Hematopoietic multipotent progenitor cell treated with erythropoietin and hydrocortisone succinate and interleukin-3 and kit ligand, for 8 days (in vitro differentiated cells): ENCODE measurements at regions not wholly inside any gene's neighbourhood (a gene's known extent, or its start where the extent isn't known, plus 50 kb on each side); places are given as distances from the start of the nearest gene placed in this dataset.
A peak's percentile ranks its signal among the peaks of the same experiment; 100 is the strongest.

Experiments used
- DNase-seq: peaks from one replicate; pipeline ENCODE4 v3.0.0-alpha.2; 2015

DNA sequence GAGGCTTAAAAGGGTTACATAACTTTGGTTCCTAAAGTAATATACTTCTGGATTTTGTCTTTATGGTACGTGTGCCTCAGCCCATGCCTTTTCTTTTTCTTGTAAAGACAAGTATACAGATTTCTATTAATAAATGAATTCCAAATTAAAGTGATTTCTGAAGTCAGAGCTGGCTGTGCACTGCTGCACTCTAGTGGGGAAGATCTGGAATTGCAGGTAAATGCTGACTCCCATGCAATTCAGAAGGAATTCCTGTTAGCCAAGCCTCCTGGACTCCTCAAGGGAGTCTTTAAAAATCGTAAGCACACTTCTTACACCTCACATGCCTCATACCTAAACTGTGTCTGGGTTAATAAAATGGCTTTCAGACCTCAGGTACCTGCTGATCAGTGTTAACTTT lies 118.4 kb upstream of the SLC7A1 start:
- DNase-seq = peak; percentile 26

DNA sequence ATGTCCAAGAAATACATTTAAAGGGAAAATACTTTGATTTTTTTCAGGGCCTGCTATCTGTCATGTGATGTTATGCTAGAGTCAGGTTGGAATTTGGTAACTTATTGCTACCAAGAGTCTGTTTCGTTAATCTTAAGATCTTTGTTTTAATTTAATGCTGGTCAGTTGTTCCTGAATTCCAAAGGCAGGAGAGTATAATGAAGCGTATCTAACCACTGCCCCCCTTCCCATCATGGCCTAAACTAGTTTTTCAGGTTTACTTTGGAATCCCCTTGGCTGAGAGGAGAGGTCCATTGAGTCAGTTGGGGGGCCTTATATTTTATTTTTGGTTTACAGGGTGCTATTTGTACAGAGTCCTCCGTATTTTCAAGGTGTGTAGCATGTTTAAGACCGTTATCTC lies 116.3 kb upstream of the SLC7A1 start:
- no peak for DNase-seq

DNA sequence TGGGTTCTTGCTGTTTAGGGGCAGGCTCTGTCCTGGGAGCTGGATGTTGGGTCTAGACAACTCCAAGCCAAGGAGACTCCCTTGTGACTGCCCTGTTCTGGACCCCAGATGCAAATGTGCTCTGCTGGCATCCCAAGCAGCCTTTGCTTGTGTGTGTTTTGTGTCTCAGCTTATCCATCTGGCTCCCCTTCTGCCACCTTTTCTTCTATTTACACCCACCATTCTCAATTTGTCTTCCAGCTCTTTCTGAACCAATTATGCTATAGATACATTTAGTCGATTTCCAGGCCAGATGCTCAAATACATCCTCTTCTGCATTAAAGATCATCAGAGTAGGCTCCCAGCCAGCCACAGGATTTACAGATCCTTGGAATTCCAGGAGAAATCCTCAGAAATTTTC lies 115.0 kb upstream of the SLC7A1 start:
- DNase-seq = no peak

DNA sequence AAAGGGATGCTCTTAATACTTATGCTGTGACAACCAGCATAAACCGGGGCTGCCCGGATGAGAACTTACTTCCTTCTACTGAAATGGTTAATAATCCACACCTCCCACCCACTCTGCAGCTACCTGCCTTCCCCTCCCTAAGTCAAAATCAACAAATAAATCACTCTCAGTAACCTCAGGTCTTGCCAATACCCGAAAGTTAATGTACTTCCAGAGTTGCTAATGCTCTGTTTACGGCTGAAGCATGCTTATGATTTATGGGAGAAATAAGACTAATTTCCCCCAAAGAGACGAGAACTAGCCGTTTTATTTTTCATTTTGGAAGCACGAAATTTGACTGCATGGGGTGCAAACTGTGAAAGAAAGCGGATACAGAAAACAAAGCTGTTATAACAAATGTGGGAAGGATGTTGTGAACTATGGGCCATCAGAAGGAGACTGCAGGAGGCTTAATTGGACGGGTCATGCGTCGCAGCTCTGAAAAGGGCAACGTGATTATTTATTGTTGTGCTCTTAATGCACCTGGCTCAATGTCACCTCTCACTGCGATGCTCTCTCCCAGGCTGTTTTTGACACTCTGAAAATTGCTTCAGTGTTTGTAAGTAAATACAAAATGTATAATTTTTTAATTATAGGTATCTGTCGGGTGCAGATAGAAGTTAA lies 114.0 kb upstream of the SLC7A1 start:
- DNase-seq = no peak

DNA sequence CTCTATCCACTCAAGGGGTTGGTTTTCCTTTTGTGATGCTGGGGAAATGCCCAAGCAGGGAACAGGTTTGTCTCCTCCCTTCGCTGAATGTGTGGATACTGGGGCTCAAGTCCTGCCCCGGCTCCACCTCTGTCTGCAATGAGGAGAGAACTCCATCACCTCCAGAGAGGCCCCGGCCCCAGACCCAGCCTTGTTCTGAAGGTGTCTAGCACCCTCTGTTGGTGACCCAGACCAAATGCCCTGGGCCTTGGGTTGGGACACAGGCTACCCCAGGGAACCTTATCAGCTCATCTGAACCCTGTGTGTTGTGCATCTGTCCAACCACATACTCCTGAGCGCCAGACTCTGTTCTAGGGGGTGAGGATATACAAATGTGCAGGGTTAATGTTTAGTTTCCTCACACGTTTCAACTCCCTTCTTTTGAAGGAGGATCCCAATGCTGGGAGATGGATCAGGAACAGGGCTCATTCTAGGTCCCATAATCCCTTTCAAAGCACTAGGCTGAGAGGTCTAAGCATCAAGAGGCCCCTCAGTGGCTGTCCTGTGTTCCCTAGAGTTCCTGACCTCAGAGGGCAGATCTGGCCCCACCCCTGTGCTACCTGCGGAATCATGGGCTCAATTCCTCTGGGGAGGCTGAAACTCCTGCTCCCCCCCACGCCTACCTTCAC lies 112.5 kb upstream of the SLC7A1 start:
- peak; percentile 71 for DNase-seq

DNA sequence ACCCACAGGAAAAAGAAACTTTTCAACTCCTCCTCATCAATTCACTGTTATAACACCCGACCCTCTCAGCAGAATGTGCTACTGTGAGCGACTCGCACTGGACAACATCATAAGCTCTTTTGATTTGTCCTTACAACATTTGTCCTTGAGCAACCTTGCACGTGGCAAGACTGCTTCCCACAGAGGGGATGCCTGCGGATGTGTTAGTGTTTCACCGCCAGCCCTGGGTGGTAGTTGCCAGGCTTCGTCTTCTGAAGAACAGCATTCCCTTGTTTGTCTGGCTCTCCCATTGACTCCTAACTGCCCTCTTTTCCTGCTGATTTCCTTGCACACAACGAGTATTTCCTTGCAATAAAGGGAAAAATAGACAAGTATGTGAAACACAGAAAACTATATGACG lies 111.4 kb upstream of the SLC7A1 start:
- DNase-seq = no peak

DNA sequence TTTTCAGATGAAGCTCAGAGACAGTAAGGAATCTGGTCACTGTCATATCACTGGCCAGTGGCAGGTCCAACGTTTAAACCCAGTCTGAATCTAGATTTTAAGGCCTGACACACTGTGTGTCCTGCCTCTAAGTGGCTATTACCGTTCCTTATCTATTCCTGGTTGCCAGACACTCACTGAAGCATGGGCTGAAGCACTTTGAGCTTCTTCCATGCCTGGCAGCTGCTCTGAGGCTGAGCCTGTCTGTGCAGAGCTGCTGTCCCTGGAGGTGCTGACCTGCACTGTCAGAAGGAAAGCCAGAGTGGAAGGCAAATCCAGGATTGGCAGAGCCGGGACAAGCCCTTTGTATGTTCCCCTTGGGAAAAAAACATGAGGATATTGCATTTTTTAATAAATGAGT lies 109.2 kb upstream of the SLC7A1 start:
- no peak for DNase-seq

DNA sequence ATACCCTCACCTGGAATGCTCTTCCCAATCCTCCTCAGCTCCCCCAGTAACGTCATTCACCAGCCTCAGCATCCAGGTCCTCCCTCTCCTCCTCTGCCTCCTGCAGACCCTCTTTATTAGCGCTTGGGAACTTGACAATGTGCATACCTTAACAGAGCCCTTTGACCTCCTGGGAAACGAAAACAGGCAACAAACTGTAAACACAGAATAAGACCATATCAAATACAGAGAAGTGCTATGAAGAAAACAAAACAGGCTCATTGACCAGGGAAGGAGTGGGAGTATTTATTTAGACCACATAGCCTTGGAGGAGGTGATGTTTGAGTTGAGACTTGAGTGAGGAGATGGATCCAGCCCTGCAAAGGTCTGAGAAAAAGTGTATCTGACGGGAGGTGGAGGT lies 107.9 kb upstream of the SLC7A1 start:
- DNase-seq = no peak

DNA sequence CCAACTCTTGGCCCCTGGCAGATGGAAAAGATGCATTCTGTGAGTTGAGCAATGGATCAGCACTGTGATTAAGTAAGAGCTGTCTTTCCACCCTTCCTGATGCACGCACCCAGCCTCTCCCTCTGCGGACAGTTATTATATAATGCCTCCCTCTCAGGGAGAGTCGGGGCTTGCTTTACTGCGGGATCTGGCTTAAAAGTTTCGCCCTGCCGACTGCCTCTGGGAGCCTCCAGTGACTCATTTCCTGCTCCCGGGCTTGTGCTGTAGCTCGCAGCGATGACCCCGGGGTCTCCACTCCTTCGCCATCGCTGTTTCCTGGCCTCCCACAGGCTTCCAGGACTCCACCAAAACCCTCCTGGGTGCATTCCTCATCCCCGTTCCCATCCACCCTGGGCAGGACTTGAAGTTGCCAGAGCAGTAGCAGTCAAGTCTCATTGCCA lies 107.4 kb upstream of the SLC7A1 start:
- no peak for DNase-seq

DNA sequence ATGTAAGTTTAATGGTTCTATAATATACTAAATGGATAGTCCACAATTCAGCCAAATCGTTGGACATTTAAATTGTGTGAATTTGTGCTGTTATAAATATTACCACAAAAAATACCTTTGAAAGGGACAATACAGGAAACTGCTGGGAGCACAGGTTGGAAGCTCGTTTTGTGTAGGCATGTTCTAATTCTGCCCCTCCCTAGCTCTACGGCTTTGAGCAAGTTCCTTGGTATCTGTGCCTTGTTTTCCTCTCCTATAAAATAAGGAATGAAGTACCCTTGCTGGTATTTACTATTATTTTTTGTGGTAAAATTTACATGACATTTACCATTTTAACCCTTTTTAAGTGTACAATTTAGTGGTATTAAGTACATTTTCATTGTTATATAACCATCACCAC lies 102.6 kb upstream of the SLC7A1 start:
- DNase-seq = no peak

DNA sequence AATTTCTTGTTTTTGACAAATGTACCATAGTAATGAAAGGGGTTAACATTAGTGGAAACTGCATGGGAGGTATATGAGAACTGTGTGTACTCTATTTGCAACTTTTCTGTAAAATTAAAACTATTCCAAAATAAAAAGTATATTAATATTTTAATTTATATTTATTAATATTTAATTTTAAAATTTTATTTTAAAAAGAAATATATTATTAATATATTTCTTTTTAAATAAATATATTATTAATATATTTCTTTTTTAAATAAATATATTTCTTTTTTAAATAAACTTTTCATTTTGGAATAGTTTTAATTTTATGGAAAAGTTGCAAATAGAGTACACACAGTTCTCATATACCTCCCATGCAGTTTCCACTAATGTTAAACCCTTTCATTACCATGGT lies 101.1 kb upstream of the SLC7A1 start:
- DNase-seq = no peak

DNA sequence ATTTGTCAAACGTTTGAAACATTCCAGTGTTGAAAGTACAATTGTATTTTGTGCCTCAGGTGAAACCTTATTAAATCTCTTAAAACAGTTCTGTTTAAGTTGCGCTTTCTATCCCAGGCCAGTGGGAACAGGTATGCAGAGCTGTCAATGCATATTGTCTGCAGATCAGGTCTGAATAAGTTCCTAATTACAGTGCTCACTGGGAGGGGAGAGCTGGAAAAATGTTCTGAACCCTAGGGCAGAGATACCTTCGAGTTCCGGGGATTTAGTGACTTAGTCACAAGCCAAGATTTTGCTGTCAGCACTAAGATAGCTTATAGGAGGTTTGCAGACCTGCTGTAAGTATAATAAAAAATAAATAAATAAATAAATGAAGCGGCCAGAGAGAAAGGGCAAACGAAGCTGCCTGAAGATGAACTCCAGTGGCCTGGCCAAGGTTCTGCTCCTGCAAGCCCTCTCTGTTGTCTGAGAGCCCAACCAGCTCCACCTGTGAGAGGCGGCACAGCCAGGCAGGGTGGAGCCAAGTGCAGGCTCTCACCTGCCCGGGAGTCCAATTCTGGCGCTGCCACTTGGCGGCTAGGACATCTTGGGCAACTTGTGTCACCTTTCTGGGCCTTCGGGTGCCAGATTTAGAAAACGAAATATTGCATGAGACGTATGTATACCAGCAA lies 97.9 kb upstream of the SLC7A1 start:
- no peak for DNase-seq

DNA sequence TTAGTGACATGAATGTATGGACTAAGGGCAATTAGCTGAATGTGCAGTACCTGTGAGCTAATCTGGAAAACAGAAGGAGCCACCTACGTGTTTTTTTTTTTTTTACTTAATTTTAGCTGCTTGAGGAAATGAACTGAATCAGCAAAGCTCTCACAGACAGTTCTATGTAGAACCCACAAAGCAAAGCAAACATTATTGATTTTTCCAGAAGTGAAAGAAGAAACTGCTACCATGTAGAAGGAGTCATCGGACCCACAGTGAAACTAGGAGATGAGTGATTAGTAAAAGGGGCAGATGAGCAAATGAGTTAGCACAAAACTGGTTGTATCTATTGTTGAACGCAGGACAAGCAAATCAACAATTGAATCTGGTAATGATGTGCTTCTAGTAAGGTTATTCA lies 94.1 kb upstream of the SLC7A1 start:
- DNase-seq = no peak

DNA sequence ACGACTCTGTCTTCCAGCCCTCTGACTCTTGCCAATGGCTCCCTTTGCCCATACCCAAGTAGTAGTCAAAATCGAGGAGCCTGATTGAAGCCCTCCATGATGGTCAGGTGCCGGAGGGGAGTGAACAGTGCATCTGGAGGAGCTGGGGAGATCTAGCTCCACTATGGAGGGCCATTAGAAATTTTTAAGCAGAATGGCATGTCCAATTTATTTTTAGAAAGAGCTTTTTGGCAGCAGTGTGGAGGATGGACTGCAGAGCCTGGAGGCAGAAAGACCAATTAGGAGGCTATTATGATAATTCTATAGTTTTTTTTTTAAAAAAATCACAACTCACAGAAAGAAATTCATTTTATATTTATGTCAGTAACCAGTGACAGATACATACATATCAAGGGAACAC lies 92.7 kb upstream of the SLC7A1 start:
- DNase-seq = no peak

DNA sequence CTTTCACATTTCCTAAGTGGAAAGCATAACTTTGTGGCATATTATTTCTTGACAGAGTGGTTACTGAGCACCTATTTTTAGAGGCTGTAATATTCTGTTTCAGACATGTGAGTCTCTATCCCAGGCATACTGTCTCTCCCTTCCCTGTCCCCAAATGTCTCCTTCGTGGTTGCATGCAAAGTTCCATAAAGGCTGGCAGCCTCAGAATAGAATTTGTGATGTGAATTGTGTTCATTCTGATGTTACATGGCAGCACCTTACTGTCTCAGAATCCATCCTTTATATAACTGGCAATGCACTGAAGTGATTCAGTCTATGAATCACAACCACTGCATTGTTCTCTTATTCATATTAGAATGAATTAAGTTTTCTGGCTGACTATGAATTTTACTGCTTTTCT lies 89.0 kb upstream of the SLC7A1 start:
- DNase-seq = no peak

DNA sequence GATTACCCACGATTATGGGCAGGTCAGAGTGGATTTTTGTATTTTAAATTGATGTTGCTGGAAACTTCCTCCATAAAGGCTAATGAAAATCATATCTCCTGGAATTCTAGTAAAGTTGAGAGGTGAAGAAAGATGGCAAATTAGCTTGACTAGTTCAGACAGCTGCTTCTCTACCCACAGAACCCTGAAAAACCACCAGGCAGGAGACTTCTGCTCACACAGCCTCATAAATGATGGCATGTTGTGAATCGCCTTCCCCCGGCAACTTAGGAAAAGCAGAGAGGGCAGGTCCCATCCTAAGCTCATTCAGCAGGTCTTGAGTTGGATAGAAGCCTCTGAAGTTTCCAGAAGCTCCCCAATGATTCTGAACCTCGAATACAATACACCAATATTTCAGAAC lies 87.6 kb upstream of the SLC7A1 start:
- no peak for DNase-seq

DNA sequence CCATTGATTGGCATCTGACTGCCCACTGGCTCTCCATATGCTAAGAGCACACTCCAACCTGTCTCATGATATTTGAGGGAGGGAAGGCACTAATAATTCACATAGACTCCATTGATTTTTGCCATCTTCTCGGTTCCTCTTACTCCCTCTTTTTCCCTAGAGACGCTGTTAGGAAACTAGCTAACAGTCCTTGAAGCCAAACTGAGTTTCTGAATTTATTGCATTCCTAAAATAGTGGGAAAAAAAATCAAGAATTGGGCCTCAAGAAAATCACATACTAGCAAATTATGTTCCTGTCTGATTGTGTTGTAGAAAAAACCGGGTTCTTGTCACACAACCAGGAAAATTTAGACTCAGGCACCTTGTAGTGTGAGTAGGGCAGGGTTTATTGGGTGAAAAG lies 86.4 kb upstream of the SLC7A1 start:
- DNase-seq = no peak

DNA sequence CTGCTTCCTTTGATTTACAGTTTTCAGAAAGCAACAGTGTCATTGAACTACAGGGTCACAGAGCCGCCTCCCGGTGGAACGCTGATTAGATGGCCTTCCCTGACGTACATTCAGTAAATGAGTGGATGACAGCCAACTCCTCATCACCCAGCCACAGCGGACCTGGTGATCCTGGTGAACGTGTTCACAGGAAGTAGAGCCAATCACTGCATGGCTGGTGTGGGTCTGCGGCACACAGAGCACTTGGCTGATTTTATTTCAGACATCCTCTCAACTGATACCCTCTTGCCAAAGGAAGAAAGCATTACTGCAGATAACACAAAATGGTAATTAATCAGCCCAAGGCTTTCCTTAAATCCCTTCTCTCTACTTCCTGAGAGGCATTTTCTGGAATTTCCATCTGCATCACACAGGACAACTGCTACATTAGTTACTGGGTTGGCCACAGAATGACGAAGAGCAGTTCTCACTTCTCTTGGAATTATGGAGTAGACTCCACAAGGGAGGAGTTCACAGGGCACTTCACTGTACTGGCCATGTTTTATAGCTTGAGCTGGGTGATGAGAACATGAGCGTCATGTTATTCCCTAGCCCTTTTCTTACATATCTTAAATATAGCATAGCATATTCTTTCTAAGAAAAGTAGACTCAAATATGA lies 84.0 kb upstream of the SLC7A1 start:
- no peak for DNase-seq

DNA sequence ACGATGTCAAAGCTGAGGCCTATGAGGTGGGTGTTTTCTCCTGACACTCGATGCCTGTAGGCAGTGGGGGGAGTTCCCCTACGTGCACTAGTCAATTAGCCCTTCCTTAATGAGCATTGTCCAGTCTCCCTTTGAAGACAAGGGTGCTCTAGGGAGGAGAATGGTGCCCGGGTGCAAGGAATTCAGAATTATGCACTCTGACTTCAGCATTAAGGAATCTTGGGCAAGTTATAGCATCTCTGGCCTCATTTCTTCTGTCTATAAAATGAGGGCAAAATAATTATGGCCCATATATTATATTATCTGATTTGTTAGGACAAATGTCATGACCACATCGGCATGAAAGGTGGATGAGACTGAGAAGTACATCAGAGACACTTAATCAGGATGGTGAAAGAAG lies 82.1 kb upstream of the SLC7A1 start:
- DNase-seq = no peak

DNA sequence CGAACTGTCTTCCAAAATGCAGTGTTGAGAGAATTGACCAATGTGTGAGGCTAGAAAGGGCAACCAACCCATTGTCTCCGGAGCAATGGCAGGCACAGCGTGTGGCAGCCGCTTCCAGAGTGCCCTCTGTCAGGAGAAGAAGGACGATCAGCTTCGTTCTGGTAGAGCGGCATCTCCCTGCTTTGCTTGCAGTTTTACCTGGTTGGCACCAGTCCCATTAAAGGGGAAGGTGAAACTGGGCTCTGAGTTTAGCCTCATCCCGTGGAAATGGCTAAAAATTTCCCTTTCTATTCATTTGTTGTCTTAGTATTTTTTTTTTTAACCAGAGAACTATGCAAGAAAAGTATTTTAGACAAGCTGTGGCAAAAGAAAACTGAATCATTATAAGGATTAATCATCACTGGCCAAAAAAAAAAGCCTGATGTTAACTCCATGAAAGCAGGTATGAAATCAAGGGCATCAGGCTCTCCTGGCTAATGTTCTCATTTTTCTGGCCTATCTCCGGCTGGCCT lies 81.5 kb upstream of the SLC7A1 start:
- DNase-seq = no peak

DNA sequence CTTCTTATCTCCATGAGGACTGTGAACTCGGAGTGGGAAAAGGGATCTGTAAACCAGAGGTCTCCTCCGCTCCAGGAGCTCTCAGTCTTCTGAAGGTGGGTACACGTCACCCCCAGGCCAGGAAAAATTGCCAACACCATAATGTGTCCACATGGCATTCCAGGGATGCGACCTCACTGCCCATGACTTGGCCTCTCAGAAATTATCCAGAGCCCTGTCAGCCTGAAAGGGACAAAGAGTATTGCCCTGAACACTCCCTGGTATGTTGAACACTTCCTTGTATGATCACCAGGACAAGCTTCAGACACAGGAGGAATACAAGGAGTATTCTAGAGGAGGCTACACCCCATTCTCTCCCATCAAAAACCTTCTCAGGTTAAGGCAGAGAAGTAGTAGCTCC lies 81.0 kb upstream of the SLC7A1 start:
- DNase-seq = no peak

DNA sequence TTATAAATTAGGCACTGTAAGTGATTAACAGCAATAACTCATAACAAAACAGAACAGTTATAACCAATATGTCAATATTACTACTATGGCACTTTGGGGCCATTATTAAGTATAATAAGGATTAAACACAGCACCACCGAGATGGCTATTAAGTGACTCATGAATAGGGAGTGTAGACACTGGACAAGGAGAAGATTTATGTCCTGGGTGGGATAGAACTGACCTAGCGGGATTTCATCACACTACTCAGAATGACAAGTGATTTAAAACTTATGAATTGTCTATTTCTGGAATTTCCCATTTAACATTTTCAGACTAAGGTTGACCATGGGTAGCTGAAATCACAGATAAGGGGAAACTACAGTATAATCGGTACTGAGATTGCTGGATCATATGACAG lies 79.0 kb upstream of the SLC7A1 start:
- no peak for DNase-seq

DNA sequence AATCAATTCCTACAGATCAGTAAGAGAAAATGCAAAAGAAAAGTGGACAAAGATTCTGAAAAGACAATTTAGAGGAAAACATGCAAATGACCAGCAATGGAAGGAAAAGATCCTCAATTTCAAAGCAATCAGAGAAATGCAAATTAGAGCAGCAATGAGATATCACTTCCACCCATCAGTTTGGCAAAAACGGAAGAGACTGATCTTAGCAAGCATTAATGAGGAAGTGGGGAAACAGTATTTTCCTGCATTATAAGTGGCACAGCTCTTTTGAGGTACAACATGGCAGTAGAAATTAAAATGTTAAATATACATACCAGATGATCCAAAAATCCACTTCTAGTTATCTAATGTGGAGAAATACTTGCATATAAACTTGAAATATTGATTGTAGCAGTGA lies 69.1 kb upstream of the SLC7A1 start:
- no peak for DNase-seq
